T1000 (cell line): ENCODE measurements at regions not wholly inside any gene's neighbourhood (a gene's known extent, or its start where the extent isn't known, plus 50 kb on each side); places are given as distances from the start of the nearest gene placed in this dataset.

Source experiments
- DNase-seq: peaks from one replicate; lab custom pipeline; 2025; ENCODE audit warnings: mixed read lengths; lab: John Stamatoyannopoulos, UW

DNA sequence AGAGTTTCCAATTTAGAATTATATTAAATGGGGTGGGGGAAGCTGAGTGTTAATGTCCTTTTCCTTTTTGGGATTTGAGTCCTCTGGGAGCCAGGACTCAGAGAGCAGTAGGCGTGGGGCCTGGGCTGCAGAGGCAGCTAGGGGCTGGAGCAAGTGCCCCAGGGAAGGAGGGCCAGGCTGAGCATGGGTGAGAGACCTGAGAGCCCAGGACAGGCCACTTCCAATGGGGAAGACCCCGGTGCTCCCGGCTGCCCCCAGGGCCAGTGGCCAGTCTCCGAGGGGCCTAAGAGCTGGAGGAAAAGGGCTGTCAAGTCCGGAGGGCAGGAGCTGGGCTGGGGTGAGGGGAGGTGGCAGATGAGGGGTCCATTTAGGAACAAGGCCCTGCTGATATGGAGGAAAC lies 371.5 kb downstream of the ZNF536 start:
- DNase-seq = no peak

GRCh38 chr19:30743011-30743410 lies 370.8 kb downstream of the ZNF536 start:
- DNase-seq = no peak

- no peak for DNase-seq
Measured at GRCh38 chr19:30742406-30742938, 370.3 kb downstream of the ZNF536 start.

DNA sequence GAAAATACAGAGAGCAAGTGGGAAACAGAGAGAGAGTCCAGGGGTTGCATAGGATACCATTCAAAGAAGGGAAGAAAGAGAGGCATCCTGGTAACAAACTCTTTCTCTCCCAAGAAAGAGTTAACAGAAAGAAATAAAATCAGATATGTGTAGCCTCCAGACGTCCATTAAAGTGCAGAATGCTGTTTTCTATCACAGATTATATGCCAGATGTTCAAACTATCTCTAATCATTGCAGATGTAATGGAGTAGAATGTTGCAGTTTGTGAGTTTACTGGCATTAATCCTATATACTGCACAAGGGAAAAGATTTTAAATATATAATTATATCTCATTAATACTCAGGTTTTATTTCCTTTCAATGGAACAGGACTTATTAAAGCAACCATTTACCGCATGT lies 369.4 kb downstream of the ZNF536 start:
- DNase-seq = no peak

GRCh38 chr19:30739394-30739793 lies 367.2 kb downstream of the ZNF536 start:
- no peak for DNase-seq

GRCh38 chr19:30738047-30738446 lies 365.9 kb downstream of the ZNF536 start:
- no peak for DNase-seq

DNA sequence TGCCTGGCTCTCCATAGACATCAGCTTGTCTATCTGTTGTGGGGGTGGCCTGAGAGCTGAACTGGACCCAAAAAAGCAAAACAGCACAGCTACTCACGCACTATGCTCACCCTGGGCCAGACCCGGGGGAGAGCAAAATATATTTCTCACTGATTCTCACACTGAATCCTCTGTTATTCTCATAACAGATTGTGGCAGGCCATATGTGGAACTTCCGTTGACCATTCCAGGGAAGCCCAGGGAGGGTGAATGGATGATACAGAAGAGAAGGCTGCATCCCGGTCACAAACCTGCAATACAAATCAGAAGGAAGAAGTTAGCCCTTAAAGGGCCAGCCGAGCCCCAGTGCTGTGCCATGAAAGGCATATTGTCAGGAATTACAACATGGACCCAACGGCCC lies 362.5 kb downstream of the ZNF536 start:
- DNase-seq = no peak

DNA sequence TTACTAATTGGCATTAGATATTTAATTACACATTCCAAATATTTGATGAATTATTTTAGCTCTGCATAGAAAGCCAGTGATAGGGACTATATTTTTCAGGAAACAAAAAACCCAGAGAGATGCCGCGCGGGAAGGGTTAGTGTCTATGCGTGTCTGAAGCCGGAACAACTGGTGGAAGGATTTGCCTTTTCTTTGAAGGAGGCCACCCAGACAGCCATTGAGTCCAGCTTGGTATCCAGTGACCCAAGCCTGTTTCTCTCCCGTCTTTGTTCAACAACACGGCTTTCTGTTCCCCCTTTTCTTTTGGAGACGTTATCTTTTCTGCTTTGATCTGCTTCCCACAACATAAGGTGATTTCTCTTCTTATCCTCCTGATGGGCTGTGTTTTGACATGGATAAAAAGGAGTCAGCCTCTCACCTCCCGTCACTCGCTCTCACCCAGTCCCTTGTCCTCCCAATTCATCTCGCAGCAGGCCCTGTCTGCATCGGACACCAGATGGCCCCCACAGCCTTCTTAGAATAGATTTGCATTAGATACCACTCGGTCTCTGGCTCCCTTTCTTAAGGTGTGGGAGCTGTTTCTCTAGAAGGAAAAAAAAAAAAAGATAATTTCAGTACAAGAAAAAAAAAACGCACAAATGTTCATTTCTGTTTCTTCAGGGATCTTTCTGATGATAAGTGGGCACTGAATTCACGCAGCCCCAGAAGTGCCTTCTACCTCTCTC lies 361.8 kb downstream of the ZNF536 start:
- no peak for DNase-seq

DNA sequence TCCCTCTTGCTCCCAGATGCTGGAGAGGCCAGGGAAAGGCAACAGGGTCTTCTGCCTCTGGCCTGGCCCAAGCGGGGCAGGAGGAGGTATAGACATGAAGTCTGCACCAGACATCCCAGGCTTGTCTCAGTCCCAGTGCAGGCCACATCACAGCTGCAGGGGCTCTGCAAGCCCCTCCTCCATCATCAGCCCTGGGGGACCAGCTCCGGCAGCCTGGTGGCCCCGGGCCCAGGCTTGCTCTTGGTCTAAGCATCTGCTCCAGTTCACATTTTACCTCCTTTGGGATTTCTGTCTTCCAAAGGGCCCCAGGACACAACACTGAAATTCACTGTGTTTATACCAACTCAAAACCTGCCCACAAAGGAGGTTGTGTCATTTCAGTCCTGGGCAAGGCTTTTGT lies 359.4 kb downstream of the ZNF536 start:
- no peak for DNase-seq

DNA sequence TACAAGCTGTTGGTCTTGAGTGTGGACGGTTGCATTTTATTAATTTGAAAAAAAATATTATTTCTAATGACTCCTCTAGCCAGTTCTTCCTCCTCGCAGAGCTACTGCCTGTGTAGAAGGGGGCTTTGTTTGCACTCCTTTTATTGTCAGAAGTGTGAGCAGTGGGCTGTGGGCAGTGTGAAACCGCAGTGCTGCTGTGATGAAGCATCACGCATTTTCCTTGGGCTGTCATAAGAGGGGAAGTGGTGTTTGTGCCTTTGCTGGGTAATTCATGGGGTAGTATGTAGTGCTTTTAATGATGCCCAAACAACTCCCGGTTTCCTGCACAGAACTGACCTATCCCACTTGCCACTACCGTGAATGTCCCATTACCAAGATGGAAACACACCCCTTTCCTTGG lies 357.3 kb downstream of the ZNF536 start:
- no peak for DNase-seq

GRCh38 chr19:30722761-30723160 lies 350.6 kb downstream of the ZNF536 start:
- no peak for DNase-seq

GRCh38 chr19:30722186-30722585 lies 350.0 kb downstream of the ZNF536 start:
- DNase-seq = no peak

DNA sequence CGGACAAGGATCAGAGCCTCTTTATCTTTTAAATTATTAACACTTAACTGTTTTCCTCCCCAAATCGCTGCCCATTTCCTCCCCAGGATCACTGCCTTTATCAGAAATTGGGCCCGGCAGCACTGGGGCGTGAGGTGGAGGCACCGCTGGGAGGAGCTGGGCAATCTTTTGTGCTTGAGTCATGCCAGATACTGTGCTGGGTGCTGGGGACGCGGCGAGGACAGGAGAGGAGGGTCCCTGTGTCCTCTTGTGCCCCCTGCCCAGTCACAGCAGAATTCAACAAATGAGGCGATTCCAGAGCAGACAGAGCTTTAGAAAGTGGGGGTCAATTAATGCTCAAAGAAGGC lies 347.8 kb downstream of the ZNF536 start:
- no peak for DNase-seq

GRCh38 chr19:30719189-30719998 lies 347.2 kb downstream of the ZNF536 start:
- DNase-seq = no peak

DNA sequence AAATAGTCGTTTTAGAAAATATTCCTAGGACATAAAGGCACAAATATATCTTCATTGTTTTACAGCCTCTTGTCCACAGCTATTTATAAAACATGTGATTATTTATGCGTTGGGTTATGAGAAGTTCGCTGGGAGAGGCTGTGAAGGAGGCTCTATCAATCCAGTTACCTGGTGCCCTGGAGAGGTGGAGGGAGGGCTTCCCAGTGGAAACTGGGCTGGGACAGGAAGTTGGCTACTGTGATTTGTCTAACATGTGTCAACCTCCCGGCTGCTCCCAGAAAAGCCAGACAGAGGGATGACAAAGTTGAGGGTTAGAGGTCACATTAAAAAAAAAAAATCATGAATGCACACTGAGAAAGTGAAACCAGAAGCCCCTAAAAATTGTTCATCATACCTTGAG lies 346.5 kb downstream of the ZNF536 start:
- no peak for DNase-seq

DNA sequence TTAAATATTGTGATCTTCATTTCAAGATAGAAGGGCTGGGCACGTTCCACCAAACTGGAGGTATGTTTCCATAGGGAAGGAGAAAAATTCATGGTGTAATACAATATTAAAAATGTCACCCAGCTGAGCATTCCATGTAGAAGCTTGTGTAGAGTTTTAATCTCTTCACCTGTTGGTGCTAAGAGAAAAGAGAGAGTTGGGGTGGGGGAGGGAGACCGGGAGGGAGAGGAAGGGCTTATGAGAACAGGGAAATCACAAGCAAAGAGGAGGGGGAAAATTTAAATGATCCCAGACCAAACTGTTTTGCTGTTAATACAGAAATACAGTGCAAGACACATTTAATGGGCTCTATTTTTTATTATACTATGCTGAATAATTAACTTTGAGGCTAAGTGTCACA lies 345.8 kb downstream of the ZNF536 start:
- no peak for DNase-seq

- no peak for DNase-seq
Measured at GRCh38 chr19:30717381-30717780, 345.2 kb downstream of the ZNF536 start.

GRCh38 chr19:30712431-30713337 lies 340.5 kb downstream of the ZNF536 start:
- DNase-seq = no peak

- no peak for DNase-seq
Measured at GRCh38 chr19:30711826-30712225, 339.6 kb downstream of the ZNF536 start.

DNA sequence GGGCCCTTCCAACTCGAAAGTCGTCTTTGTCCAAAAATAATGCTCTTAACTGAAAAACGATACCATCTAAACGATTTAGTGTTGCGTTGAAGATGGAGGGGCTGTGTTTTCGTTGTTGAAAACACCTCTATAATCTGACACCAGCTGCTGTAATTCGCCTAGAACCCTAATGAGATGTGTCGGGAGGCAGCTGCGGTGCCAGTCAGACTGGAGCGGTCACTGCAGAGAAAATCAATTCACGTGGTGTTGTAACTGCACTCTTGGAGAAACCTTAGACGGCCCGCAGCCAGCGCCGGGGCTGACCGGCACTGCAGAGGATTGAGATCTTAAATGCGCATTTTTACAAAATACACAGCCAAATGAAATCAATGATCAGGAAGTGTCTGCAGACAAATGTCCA lies 339.1 kb downstream of the ZNF536 start:
- no peak for DNase-seq

- no peak for DNase-seq
Measured at GRCh38 chr19:30710721-30711120, 338.5 kb downstream of the ZNF536 start.

- no peak for DNase-seq
Measured at GRCh38 chr19:30708416-30709178, 336.4 kb downstream of the ZNF536 start.
